Body of pancreas (tissue), 4 donors: ENCODE measurements at regions not wholly inside any gene's neighbourhood (a gene's known extent, or its start where the extent isn't known, plus 50 kb on each side); places are given as distances from the start of the nearest gene placed in this dataset.
"Not testable (repeated sequence)": the region's sequence is repeated elsewhere in the genome, so short reads cannot be mapped to it uniquely, and the experiment has no call there.

Source experiments
- ATAC-seq: fragments of 150-250 bp; one replicate; pipeline ENCODE4 v1.9.1; 2016
- DNase-seq, 4 donors: peaks; one replicate each; pipeline ENCODE4 v3.0.0-alpha.2; 2019
- H3K27ac ChIP-seq, 4 donors: fragments of 200-600 bp; sonication (generic); 1 replicate in 3 of 4; 2 replicates in 1 of 4; pipeline versions ENCODE4 v1.5.1 to v1.6.1; 2016 to 2019; ENCODE audit warnings: mild to moderate bottlenecking in 1 of 4, mixed read lengths in 1 of 4, moderate library complexity in 1 of 4
- H3K27me3 ChIP-seq, 2 donors: fragments of 200-600 bp; sonication (generic); one replicate each; pipeline ENCODE4 v1.6.0; 2016; ENCODE audit warnings: mild to moderate bottlenecking in 1 of 2
- H3K36me3 ChIP-seq, 2 donors: fragments of 200-600 bp; sonication (generic); replicated peaks in 1 of 2; 2 replicates each; pipeline ENCODE4 v1.5.1; 2016; ENCODE audit warnings: low read depth in 2 of 2; ENCODE audit not compliant: insufficient read depth in 1 of 2
- H3K4me1 ChIP-seq: fragments of 200-600 bp; sonication (generic); one replicate; pipeline ENCODE4 v1.6.0; 2016
- H3K4me3 ChIP-seq, 2 donors: fragments of 200-600 bp; sonication (generic); 1 replicate in 1 of 2; 2 replicates in 1 of 2; pipeline ENCODE4 v1.5.1; 2016 to 2019
- H3K9me3 ChIP-seq, 3 donors: fragments of 200-600 bp; sonication (generic); 1 replicate in 2 of 3; 2 replicates in 1 of 3; pipeline ENCODE4 v1.5.1; 2016
- CTCF ChIP-seq, 7 experiments: fragments of 450-650 bp in 4 of 7; fragments of 200-600 bp in 3 of 7; sonication (generic) in 3 of 7; IDR thresholded peaks; one replicate each; pipeline ENCODE4 v1.5.1; 2016 to 2019; ENCODE audit warnings: antibody characterized with exemption in 7 of 7
- POLR2A ChIP-seq, 3 donors: fragments of 450-650 bp; IDR thresholded peaks; one replicate each; pipeline ENCODE4 v1.6.1; 2016; ENCODE audit warnings: antibody characterized with exemption in 3 of 3, mild to moderate bottlenecking in 2 of 3
- WGBS, 2 donors: methylation state at CpG; one replicate each; pipeline ENCODE4 v1.1.5; 2017; 5-methylcytosine and 5-hydroxymethylcytosine counted together
- intact Hi-C: fragments of 100-400 bp; cut with DNase I; formaldehyde crosslinking; loops from one replicate; pipeline ENCODE4 v1.15.1; 2023

- 48 to 49% methylated on average over 2 of the region's 2 CpGs for WGBS, 2 donors
- Histone ChIP-seq H3K4me1 (no peaks in the 10 kb centered on the region), H3K9me3 (no peaks in the 10 kb centered on the region), H3K27me3 (no peaks in the 10 kb centered on the region), H3K36me3 (no peaks in the 10 kb centered on the region), H3K27ac (no peak overlapping the region), H3K4me3 (no peak overlapping the region)
- DNase-seq (no peak), ATAC-seq (no peak)
- intact Hi-C loops = no loop called here
- peak in 5 of 7 experiments; percentile 15 to 45 (median 25) for TF ChIP-seq CTCF (IDR thresholded peaks at IDR 0.05)
- no peak for TF ChIP-seq POLR2A (IDR thresholded peaks at IDR 0.05)
Observed at GRCh38 chr11:39365809-39366436, 2093.5 kb downstream of the LRRC4C start.

GRCh38 chr11:39363571-39363970 lies 2095.9 kb downstream of the LRRC4C start:
- ATAC-seq (no peak), DNase-seq (no peak)
- no peak for TF ChIP-seq POLR2A (IDR thresholded peaks at IDR 0.05)
- TF ChIP-seq CTCF (IDR thresholded peaks at IDR 0.05) = no peak
- Histone ChIP-seq H3K27me3 (no peaks in the 10 kb centered on the region), H3K9me3 (no peaks in the 10 kb centered on the region), H3K4me1 (no peaks in the 10 kb centered on the region), H3K4me3 (no peak overlapping the region), H3K36me3 (no peaks in the 10 kb centered on the region), H3K27ac (no peak overlapping the region)
- intact Hi-C loops = no loop called here
- 34 to 44% methylated on average over 1 of the region's 1 CpG for WGBS, 2 donors

- Histone ChIP-seq H3K4me3 (no peak overlapping the region), H3K36me3 (no peaks in the 10 kb centered on the region), H3K27ac (no peak overlapping the region), H3K4me1 (no peaks in the 10 kb centered on the region), H3K9me3 (no peaks in the 10 kb centered on the region), H3K27me3 (no peaks in the 10 kb centered on the region)
- TF ChIP-seq CTCF (IDR thresholded peaks at IDR 0.05) (no peak), POLR2A (IDR thresholded peaks at IDR 0.05) (no peak)
- 67 to 77% methylated on average over 1 of the region's 1 CpG for WGBS, 2 donors
- ATAC-seq (no peak), DNase-seq (no peak)
- intact Hi-C loops = no loop called here
Observed at GRCh38 chr11:39361557-39361956, 2097.9 kb downstream of the LRRC4C start.

- DNase-seq (no peak), ATAC-seq (no peak)
- Histone ChIP-seq H3K27ac (no peak overlapping the region), H3K36me3 (no peaks in the 10 kb centered on the region), H3K27me3 (no peaks in the 10 kb centered on the region), H3K4me3 (no peak overlapping the region), H3K9me3 (no peaks in the 10 kb centered on the region), H3K4me1 (no peaks in the 10 kb centered on the region)
- TF ChIP-seq CTCF (IDR thresholded peaks at IDR 0.05) (no peak), POLR2A (IDR thresholded peaks at IDR 0.05) (no peak)
- WGBS, 2 donors = 33 to 37% methylated on average over 5 of the region's 5 CpGs
- intact Hi-C loops = no loop called here
Observed at GRCh38 chr11:39345834-39346442, 2113.5 kb downstream of the LRRC4C start.

GRCh38 chr11:39341461-39341860 lies 2118.0 kb downstream of the LRRC4C start:
- intact Hi-C loops = no loop called here
- no peak for ATAC-seq
- no peak for DNase-seq
- TF ChIP-seq POLR2A (IDR thresholded peaks at IDR 0.05) (no peak), CTCF (IDR thresholded peaks at IDR 0.05) (no peak)
- H3K36me3 ChIP-seq = no peaks in the 10 kb centered on the region
- H3K4me1 ChIP-seq = no peaks in the 10 kb centered on the region
- H3K4me3 ChIP-seq = no peak overlapping the region
- 85 to 89% methylated on average over 4 of the region's 4 CpGs for WGBS, 2 donors
- H3K27ac ChIP-seq = no peak overlapping the region
- no peaks in the 10 kb centered on the region for H3K9me3 ChIP-seq
- H3K27me3 ChIP-seq = no peaks in the 10 kb centered on the region

GRCh38 chr11:39333006-39333405 lies 2126.4 kb downstream of the LRRC4C start:
- ATAC-seq, intact Hi-C loops: not testable (repeated sequence)

More at GRCh38 chr11:39333006-39333405, 2126.4 kb downstream of the LRRC4C start:
- H3K27ac ChIP-seq, H3K4me1 ChIP-seq, H3K36me3 ChIP-seq, H3K4me3 ChIP-seq, H3K9me3 ChIP-seq, DNase-seq, H3K27me3 ChIP-seq: not testable (repeated sequence)
- WGBS, 2 donors = 77 to 80% methylated on average over 1 to 20 of the region's 21 CpGs
